HFF-Myc (cell line): ENCODE measurements at regions not wholly inside any gene's neighbourhood (a gene's known extent, or its start where the extent isn't known, plus 50 kb on each side); places are given as distances from the start of the nearest gene placed in this dataset.

Source experiments
- DNase-seq: peaks from one replicate; pipeline ENCODE4 v3.0.0-alpha.2; 2011; ENCODE audit warnings: low read depth; ENCODE audit errors: extremely low read depth
- H3K4me3 ChIP-seq: replicated peaks from 2 replicates; pipeline ENCODE4 v1.5.1; 2011; ENCODE audit warnings: low read depth, mild to moderate bottlenecking, control low read depth, low read length
- TF ChIP-seq, protein P1 (sequence below): IDR thresholded peaks from 2 replicates; pipeline ENCODE4 v1.5.1; 2012; ENCODE audit warnings: mild to moderate bottlenecking, low read depth, low read length, control low read depth; ENCODE audit errors: missing control alignments

GRCh38 chr7:69335331-69335730, 262.9 kb upstream of the AUTS2 start:
- H3K4me3 ChIP-seq, result no peak overlapping the region
- TF ChIP-seq, protein P1, sequence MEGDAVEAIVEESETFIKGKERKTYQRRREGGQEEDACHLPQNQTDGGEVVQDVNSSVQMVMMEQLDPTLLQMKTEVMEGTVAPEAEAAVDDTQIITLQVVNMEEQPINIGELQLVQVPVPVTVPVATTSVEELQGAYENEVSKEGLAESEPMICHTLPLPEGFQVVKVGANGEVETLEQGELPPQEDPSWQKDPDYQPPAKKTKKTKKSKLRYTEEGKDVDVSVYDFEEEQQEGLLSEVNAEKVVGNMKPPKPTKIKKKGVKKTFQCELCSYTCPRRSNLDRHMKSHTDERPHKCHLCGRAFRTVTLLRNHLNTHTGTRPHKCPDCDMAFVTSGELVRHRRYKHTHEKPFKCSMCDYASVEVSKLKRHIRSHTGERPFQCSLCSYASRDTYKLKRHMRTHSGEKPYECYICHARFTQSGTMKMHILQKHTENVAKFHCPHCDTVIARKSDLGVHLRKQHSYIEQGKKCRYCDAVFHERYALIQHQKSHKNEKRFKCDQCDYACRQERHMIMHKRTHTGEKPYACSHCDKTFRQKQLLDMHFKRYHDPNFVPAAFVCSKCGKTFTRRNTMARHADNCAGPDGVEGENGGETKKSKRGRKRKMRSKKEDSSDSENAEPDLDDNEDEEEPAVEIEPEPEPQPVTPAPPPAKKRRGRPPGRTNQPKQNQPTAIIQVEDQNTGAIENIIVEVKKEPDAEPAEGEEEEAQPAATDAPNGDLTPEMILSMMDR, result no peak
- no peak for DNase-seq

DNA sequence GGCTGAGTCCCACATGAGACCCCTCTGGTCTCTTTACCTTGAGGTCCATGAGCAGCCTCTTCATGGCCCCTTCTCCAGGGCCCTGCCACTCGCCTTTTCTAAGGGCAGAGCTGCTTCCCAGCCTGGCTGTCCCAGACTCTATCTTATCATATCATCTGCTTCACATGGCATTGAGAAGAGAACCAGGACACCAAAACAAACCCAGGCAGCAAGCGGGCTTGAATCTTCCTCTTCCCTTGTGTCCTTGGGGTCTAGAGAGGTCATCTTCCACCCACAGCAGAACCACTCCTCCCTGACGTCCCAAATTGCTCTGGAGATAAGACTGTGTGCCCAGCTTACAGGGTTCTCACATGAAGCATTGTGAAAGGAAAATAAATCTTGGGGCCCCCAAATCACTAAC, 261.3 kb upstream of the AUTS2 start:
- no peak for DNase-seq
- H3K4me3 ChIP-seq, result no peak overlapping the region
- TF ChIP-seq, protein P1, result no peak

- TF ChIP-seq, protein P1, result no peak
- DNase-seq, result no peak
- H3K4me3 ChIP-seq, result no peak overlapping the region
Measured at GRCh38 chr7:69338144-69338543, 260.1 kb upstream of the AUTS2 start.

DNA sequence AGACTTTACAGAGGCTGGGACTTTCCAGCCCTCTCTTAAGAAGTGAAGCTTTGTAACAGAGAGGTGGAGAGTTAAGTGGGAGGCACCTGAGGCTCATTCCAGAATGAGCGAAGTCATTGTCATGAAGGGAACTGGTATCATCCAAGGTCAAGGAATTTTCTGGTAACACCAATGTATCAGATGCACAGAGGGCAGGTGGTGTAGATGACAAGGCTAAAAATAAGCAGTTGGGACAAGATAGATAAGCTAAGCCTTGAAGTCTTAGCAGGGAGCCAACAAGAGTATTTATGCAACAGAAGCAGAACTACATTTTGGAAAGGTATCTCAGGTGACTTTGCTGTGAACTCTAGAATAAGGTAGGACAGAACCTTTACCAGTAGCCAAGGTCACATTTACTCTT, 257.0 kb upstream of the AUTS2 start:
- TF ChIP-seq, protein P1, result no peak
- no peak overlapping the region for H3K4me3 ChIP-seq
- no peak for DNase-seq

DNA sequence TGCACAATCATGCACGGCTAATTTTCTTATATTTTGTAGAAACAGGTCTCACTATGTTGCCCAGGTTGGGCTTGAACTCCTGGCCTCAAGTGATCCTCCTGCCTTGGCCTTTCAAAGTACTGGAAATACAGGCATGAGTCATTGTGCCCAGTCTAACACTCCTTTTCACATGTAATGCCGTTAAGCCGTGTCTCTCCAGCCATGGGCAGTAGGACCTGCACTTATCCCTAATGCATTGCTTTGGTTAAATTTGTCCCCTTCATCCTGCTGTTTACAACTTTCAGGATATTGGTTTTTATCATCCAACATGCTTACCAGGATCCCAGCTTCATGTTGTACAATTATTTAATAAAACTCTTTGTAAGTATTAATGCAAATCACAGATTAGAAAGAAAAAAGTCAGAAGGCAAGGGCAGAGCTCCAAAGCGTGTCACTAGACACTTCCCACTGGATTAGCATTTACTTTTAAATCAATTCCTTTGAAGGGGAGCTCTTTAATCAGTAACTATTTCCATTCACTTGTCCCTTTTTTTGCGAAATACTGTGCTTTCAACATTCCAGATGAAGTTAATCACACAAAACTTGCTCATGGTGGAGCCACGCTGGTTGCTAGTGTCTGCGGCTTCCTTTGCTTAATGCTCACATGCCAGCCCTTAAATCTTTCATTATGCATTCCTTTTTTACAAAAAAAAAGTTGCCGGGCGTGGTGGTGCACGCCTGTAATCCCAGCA, 256.0 kb upstream of the AUTS2 start:
- no peak for DNase-seq
- no peak overlapping the region for H3K4me3 ChIP-seq
- TF ChIP-seq, protein P1, result no peak

DNA sequence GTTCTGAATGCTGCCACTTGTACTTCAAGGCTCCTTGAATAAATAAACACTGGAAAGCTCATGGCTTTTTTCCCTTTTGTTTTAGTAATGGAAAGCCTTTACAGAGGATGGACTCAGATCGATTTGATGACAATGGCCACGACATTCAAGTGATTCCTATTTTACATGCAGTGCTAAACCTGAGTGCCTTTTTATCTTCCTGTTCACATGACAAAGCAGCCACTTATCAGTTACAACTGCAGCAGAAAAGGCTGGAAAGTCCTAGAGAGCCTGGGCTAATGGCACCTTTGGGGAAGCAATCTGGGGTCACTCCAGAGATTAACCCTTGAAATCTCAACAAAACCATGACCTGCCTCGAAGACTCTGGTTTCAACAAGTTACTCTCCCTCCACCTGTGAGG, 249.0 kb upstream of the AUTS2 start:
- no peak for DNase-seq
- no peak overlapping the region for H3K4me3 ChIP-seq
- TF ChIP-seq, protein P1, result no peak

GRCh38 chr7:69358163-69358821, 240.0 kb upstream of the AUTS2 start:
- H3K4me3 ChIP-seq, result no peak overlapping the region
- TF ChIP-seq, protein P1, result no peak
- DNase-seq, result no peak
